WTC11 (cell line): ENCODE measurements at regions not wholly inside any gene's neighbourhood (a gene's known extent, or its start where the extent isn't known, plus 50 kb on each side); places are given as distances from the start of the nearest gene placed in this dataset.

ENCODE experiments used
- FOXK1 ChIP-seq: sonication (generic); formaldehyde crosslinking; IDR thresholded peaks from 2 replicates; pipeline ENCODE4 v1.8.0; 2022; ENCODE audit warnings: mild to moderate bottlenecking, moderate library complexity, missing genetic modification reagents
- JUN ChIP-seq: sonication (generic); formaldehyde crosslinking; IDR thresholded peaks from 2 replicates; pipeline ENCODE4 v1.8.0; 2023; ENCODE audit warnings: mild to moderate bottlenecking, missing genetic modification reagents
- MLX ChIP-seq: sonication (generic); formaldehyde crosslinking; IDR thresholded peaks from 2 replicates; pipeline ENCODE4 v1.8.1; 2023; ENCODE audit warnings: mild to moderate bottlenecking, missing genetic modification reagents, moderate library complexity
- NFE2L1 ChIP-seq: sonication (generic); formaldehyde crosslinking; IDR thresholded peaks from 2 replicates; pipeline ENCODE4 v1.8.1; 2023; ENCODE audit warnings: missing genetic modification reagents
- PRRX2 ChIP-seq: fragments of 250-450 bp; sonication (Bioruptor Pico); IDR thresholded peaks from 2 replicates; pipeline ENCODE4 v1.8.0; 2021; ENCODE audit warnings: mild to moderate bottlenecking
- TF ChIP-seq, protein P1 (sequence below): fragments of 200-600 bp; IDR thresholded peaks from 2 replicates; pipeline ENCODE4 v1.8.0; 2022; ENCODE audit warnings: antibody characterized with exemption

DNA sequence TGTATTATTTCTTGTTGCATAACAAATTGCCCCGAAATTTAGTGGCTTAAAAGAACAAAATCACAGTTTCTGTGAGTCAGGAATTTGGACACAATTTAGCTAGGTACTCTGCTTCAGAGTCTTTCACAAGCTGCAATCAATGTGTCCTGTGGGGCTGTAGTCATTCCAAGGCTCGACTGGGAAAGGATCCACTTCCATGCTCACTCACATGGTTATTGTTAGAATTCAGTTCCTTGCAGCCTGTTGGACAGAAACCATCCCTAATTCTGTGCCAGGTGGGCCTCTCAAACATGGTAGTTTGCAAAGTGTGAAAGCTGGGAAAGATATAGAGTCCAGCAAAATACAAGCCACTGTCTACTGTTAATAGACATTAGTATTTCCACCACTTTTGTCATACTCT lies 59.7 kb upstream of the ARID2 start:
- TF ChIP-seq FOXK1 (CRISPR knock-in tag) (no peak), NFE2L1 (no peak), MLX (CRISPR knock-in tag) (no peak), JUN (CRISPR knock-in tag) (no peak), PRRX2 (CRISPR knock-in tag) (no peak)
- TF ChIP-seq, protein P1, sequence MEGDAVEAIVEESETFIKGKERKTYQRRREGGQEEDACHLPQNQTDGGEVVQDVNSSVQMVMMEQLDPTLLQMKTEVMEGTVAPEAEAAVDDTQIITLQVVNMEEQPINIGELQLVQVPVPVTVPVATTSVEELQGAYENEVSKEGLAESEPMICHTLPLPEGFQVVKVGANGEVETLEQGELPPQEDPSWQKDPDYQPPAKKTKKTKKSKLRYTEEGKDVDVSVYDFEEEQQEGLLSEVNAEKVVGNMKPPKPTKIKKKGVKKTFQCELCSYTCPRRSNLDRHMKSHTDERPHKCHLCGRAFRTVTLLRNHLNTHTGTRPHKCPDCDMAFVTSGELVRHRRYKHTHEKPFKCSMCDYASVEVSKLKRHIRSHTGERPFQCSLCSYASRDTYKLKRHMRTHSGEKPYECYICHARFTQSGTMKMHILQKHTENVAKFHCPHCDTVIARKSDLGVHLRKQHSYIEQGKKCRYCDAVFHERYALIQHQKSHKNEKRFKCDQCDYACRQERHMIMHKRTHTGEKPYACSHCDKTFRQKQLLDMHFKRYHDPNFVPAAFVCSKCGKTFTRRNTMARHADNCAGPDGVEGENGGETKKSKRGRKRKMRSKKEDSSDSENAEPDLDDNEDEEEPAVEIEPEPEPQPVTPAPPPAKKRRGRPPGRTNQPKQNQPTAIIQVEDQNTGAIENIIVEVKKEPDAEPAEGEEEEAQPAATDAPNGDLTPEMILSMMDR, result no peak
